ENCODE measurements at regions not wholly inside any gene's neighbourhood (a gene's known extent, or its start where the extent isn't known, plus 50 kb on each side); places are given as distances from the start of the nearest gene placed in this dataset.

DNA sequence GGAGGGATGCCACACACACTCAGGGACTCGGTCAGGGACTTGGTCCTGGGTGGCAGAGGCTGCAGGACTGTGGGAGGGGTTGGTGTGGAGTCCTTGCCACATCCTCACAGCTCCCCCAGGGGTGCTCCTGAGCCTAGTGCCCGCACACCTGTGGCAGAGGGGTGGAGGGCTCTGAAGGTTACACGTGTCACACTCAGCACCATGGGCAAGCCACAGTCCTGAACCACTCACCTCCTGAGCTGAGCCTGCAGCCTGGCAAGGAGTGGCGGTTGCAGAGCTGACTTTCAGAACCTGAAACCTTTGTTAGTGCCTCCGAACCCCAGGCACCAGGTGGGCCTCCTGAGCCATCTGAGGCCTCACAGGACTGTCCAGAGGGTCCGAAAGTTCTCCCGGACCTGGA, 249.2 kb upstream of the C1orf174 start:
- no peak for TF ChIP-seq FOXA2 (IDR thresholded peaks at IDR 0.05)
- TF ChIP-seq HNF4G (IDR thresholded peaks at IDR 0.05) = no peak
- no peak for TF ChIP-seq RAD21 (IDR thresholded peaks at IDR 0.05)

GRCh38 chr1:4149831-4150230, 249.8 kb upstream of the C1orf174 start:
- Histone ChIP-seq H3K9ac (ENCODE audit: low read depth in 1 of 2, low read length in 2 of 2) (no peak overlapping the region), H3K4me3 (ENCODE audit: low read depth in 1 of 3, low read length in 3 of 3) (no peak overlapping the region), H3K27ac (ENCODE audit: low read depth in 1 of 2, low read length in 2 of 2) (no peak overlapping the region), H3K9me3 (ENCODE audit: control insufficient read depth in 4 of 4, low read length in 3 of 4) (no peaks in the 10 kb centered on the region), H3K4me1 (ENCODE audit: control insufficient read depth in 4 of 4, insufficient read depth in 4 of 4, low read length in 3 of 4) (no peaks in the 10 kb centered on the region), H3K36me3 (ENCODE audit: control insufficient read depth in 4 of 4, insufficient read depth in 3 of 4, low read depth in 1 of 4, low read length in 3 of 4) (no peaks in the 10 kb centered on the region), H3K27me3 (ENCODE audit: control insufficient read depth in 4 of 4, insufficient read depth in 4 of 4, low read length in 3 of 4) (peaks cover 0 to 3% (median 0%) of the 10 kb centered on the region in 4 donors)
- TF ChIP-seq CTCF (IDR thresholded peaks at IDR 0.05; ENCODE audit: low read depth, low read length, missing input control) = no peak
- TF ChIP-seq JUND (IDR thresholded peaks at IDR 0.05) = no peak
- TF ChIP-seq HNF4G (IDR thresholded peaks at IDR 0.05) = no peak
- TF ChIP-seq RAD21 (IDR thresholded peaks at IDR 0.05) = no peak
- TF ChIP-seq EGR1 (IDR thresholded peaks at IDR 0.05; ENCODE audit: low read depth in 2 of 2) = no peak
- TF ChIP-seq, protein P1, sequence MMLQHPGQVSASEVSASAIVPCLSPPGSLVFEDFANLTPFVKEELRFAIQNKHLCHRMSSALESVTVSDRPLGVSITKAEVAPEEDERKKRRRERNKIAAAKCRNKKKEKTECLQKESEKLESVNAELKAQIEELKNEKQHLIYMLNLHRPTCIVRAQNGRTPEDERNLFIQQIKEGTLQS (IDR thresholded peaks at IDR 0.05) = no peak
- no peak for TF ChIP-seq SP1 (IDR thresholded peaks at IDR 0.05)
- TF ChIP-seq FOXA1 (IDR thresholded peaks at IDR 0.05) = no peak
- no peak for TF ChIP-seq HNF4A (conservative IDR thresholded peaks at IDR 0.05)
- WGBS = 71% methylated on average over 10 of the region's 10 CpGs
- no peak for DNase-seq (ENCODE audit: low spot score)

More for the DNA sequence above, 249.2 kb upstream of the C1orf174 start:
- no peaks in the 10 kb centered on the region for H3K4me1 ChIP-seq (ENCODE audit: control insufficient read depth in 4 of 4, insufficient read depth in 4 of 4, low read length in 3 of 4)
- H3K27me3 ChIP-seq (ENCODE audit: control insufficient read depth in 4 of 4, insufficient read depth in 4 of 4, low read length in 3 of 4) = peaks cover 0 to 3% (median 0%) of the 10 kb centered on the region in 4 donors
- H3K27ac ChIP-seq (ENCODE audit: low read depth in 1 of 2, low read length in 2 of 2) = no peak overlapping the region
- 71% methylated on average over 7 of the region's 7 CpGs for WGBS
- DNase-seq (ENCODE audit: low spot score) = no peak
- H3K9ac ChIP-seq (ENCODE audit: low read depth in 1 of 2, low read length in 2 of 2) = no peak overlapping the region
- no peaks in the 10 kb centered on the region for H3K36me3 ChIP-seq (ENCODE audit: control insufficient read depth in 4 of 4, insufficient read depth in 3 of 4, low read depth in 1 of 4, low read length in 3 of 4)
- no peaks in the 10 kb centered on the region for H3K9me3 ChIP-seq (ENCODE audit: control insufficient read depth in 4 of 4, low read length in 3 of 4)
- no peak overlapping the region for H3K4me3 ChIP-seq (ENCODE audit: low read depth in 1 of 3, low read length in 3 of 3)

- Histone ChIP-seq H3K27me3 (ENCODE audit: control insufficient read depth in 4 of 4, insufficient read depth in 4 of 4, low read length in 3 of 4) (peaks cover 0 to 3% (median 0%) of the 10 kb centered on the region in 4 donors), H3K4me1 (ENCODE audit: control insufficient read depth in 4 of 4, insufficient read depth in 4 of 4, low read length in 3 of 4) (no peaks in the 10 kb centered on the region), H3K36me3 (ENCODE audit: control insufficient read depth in 4 of 4, insufficient read depth in 3 of 4, low read depth in 1 of 4, low read length in 3 of 4) (no peaks in the 10 kb centered on the region), H3K9me3 (ENCODE audit: control insufficient read depth in 4 of 4, low read length in 3 of 4) (no peaks in the 10 kb centered on the region), H3K9ac (ENCODE audit: low read depth in 1 of 2, low read length in 2 of 2) (no peak overlapping the region), H3K4me3 (ENCODE audit: low read depth in 1 of 3, low read length in 3 of 3) (no peak overlapping the region), H3K27ac (ENCODE audit: low read depth in 1 of 2, low read length in 2 of 2) (no peak overlapping the region)
- no peak for DNase-seq (ENCODE audit: low spot score)
- no peak for TF ChIP-seq TAF1 (conservative IDR thresholded peaks at IDR 0.05)
- no peak for TF ChIP-seq YY1 (IDR thresholded peaks at IDR 0.05)
- no peak for TF ChIP-seq HNF4A (conservative IDR thresholded peaks at IDR 0.05)
- no peak for TF ChIP-seq SP1 (IDR thresholded peaks at IDR 0.05)
- TF ChIP-seq REST (IDR thresholded peaks at IDR 0.05) = no peak
- WGBS = 37% methylated on average over 7 of the region's 7 CpGs
These were observed 250.2 kb upstream of the C1orf174 start for GRCh38 chr1:4150262-4150661.
